NCI-H2227 treated with DMSO at 0.1 percent for 48 hours (cell line): ENCODE measurements at regions not wholly inside any gene's neighbourhood (a gene's known extent, or its start where the extent isn't known, plus 50 kb on each side); places are given as distances from the start of the nearest gene placed in this dataset.
"Not testable (repeated sequence)": the region's sequence is repeated elsewhere in the genome, so short reads cannot be mapped to it uniquely, and the experiment has no call there.

Experiments used
- DNase-seq: peaks from one replicate; lab custom pipeline; 2025; lab: John Stamatoyannopoulos, UW

DNA sequence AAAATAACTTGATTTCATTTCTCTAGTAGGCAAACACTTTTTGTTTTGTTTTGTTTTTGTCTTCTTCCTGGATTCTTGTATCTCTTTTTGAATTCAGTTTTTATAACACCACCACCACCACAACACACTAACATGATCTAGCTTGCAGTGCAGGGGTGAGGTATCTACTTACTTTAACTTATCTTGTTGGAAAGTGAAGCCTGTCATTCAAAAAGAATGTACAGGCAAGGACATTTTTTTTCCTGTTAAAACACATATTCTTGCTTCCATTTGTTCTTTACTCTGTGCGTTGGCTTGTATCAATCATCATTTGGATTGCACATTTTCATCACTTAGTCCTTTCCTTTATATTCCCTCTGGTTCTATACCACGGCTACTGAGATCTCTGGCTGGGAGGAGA lies 824.2 kb downstream of the PLCL1 start:
- no peak for DNase-seq

DNA sequence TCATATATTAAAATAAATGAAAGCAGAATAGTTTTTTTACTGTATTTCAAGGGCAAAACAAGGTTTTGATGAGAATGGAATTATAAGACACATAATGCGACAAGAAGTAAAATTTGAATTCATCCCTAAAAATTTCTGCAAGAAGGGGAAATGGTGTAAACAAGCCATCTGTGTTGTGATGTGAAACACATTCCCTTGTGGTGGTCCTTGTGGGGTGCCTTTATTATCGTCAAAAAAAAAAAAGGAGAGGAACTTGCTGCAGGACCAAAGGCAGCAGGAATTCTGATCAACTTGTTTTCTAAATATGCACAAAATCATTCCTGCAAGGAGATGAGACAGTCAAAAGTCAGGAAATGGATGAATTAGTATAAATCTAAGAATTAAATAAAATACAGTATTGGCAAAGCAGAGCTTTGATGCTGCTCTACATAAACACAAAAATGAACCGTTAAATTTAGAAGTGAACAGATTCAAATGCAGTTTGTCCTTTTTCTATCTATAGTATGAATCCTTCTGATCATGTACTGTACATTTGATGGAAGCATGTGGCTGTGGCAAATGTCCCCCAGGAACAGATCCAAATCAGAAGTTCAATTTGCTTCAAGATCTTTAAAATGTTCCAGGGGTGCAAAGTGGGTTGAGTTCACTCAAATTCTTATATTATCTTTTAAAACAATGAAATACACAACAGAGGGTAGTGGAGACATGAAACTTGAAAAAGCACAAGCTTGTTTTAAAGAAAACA lies 818.8 kb downstream of the PLCL1 start:
- no peak for DNase-seq

DNA sequence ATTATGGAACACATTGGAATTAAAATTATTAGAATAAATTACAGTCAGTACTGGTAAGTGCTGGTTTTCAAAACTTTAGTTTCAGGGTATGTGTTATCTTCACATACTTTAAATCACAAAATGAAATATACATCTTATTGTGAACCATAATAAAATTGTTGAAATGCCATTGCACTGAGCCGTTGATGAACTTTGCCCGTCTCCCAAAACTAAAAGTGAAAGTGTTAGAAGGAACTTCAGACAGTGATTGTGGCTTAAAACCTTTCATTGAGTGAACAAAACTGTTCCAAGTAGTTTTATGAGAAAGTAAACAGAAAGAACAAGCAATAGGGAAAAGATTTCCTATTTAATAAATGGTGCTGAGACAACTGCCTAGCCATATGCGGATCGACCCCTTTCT lies 811.6 kb downstream of the PLCL1 start:
- DNase-seq = no peak

DNA sequence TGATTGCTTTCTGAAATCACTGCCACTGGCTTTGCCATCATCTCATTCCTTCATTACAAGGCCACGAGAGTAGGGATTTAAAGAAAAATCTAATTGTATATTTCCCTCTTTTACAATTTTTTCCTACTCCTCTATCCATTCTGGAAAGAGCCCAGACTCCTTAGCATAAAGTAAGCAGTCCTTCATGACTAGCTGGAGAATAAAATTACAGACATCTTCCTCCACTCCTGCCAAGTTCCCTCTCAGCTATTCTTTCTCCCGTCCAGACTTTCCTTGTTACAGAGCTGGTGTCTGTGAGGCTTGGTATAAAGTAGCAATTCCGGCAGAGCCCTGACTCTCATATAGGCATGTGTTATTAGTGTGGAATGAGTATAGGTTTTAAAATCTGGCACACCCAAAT lies 806.8 kb downstream of the PLCL1 start:
- no peak for DNase-seq

DNA sequence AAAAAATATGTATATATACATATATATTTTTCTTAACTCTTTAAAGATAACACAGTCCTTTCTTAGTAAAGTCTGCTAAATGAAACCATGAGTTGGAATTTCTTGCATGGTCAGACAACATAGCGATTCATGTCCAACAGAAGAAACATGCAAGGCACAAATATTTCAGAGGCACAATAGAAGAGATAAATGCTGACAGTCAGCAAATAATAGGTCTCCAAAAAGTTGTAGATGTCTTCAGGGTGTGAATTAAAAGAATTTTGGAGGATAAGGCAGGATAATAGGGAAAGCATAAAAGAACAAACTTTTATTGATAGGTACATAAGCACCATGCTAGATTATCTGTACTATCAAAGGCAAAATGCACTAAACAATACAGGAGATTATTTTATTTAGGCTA lies 800.2 kb downstream of the PLCL1 start:
- no peak for DNase-seq

DNA sequence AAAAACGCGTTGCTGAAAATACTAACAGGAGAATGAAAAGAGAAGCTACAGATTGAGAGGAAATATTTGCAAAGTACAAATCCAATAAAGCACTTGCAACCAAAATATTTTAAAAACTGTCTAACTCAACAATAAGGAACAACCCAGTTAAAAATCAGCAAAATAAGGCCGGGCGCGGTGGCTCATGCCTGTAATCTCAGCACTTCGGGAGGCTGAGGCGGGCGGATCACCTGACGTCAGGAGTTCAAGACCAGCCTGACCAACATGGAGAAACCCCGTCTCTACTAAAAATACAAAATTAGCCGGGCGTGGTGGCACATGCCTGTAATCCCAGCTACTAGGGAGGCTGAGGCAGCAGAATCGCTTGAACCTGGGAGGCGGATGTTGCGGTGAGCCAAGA lies 798.6 kb downstream of the PLCL1 start:
- not testable (repeated sequence) for DNase-seq

DNA sequence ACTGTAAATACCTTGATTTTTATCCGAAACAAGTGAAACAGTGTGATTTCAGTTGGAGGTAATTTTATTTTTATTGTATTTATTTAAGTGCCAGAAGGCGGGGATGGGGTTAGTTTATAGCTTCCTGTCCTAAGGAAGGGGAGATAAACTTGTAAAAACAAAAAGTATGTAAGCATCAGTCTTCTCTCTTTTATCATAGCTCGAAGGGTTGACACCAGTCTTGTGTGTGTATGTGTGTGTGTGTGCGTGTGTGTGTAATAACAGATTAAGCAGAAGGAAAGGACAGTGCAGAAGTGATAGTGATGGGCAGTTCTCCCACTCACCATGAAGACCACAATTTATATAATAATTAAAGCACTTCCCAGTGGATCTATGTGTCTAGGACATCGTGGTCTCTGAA lies 793.3 kb downstream of the PLCL1 start:
- DNase-seq = no peak

DNA sequence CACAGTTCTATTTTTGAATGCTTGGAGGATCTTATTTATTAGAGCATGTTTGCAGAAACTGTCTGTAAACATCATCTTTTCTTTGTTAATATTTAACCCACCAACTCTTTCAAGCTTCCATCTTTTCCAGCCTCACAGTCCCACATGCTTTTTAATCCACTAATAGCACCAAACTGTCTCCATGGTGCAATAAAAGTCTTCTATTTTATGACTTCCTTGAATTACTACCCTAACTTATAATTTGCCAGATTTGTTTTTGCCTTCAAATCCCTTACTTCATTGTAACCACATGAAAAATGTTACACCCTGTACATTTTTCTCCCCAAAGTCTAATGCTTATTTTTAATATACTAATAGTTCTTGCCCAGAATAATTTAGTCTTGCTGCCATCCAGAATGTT lies 792.6 kb downstream of the PLCL1 start:
- no peak for DNase-seq

DNA sequence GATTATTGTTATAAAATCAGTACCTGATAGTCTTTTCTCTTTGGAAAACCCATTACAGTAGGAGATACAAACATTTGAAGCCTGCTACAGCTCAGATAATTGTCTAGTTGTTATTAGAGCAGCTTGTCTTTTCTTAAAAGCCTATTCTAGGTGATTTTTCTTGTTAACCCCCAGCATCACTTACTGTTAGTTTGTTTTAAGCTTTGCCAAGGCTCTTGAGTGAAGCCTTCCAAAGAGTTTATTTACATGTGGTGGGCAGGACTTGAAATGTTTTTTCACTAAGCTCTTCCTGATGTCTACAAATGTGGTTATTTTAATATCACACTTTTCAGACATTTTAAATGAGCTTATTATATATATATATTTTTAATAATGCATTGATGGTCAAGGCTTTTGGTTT lies 791.3 kb downstream of the PLCL1 start:
- no peak for DNase-seq

DNA sequence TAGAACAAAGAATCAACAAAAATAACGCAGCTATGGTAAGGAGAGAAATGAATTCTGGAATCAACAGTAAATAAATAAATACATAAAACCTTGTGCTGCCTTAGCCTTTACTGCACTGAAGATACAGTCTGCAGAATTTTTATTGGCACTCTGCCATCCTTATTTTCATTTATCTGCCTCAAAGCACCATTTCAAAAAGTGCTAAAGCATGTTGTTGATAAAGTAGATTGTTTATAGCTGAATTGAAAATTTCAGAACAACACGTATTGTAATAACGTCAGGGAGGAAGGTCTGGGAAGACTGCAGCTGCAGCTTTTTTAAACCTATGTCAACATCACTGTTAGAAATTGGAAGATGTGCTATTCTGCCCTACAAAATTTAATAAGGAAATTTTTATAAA lies 787.2 kb downstream of the PLCL1 start:
- DNase-seq = no peak

DNA sequence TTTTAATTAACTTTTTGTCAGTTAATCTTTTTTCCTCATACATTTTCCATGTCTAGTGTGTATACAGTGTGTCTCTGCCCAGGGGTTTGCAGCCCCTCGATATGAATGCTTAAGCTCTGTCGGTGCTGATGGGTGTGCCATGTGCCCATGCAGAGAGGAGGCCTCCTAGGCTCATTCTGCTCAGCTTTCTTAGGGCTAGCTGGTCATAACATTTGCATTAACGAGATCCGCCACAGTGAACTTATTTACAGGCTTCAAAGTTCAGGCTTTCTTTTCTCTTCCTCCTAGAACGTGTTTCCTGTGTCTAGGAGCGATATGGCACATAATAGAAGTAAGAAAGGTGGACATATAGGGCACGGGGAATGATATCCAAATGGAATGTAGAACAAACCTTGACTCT lies 783.3 kb downstream of the PLCL1 start:
- no peak for DNase-seq

DNA sequence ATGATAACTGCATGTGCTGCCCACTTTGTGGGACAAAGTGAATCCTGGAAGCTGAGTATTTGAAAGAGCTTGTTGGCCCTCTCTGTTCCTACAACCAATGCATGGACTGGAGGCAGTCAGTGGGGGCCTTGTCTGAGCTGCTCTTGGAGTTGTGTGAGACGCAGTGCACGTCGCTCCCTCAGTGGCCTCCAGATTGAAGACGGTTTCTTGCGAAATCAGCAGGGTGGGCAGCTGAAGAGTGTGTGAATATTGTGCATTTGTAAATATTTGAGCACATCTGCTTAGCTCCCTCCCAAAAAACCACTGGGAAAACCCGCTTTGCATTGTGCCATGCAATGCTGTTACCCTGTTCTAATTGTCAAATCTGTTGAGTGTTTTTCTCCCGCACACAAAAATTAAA lies 782.8 kb downstream of the PLCL1 start:
- DNase-seq = no peak

DNA sequence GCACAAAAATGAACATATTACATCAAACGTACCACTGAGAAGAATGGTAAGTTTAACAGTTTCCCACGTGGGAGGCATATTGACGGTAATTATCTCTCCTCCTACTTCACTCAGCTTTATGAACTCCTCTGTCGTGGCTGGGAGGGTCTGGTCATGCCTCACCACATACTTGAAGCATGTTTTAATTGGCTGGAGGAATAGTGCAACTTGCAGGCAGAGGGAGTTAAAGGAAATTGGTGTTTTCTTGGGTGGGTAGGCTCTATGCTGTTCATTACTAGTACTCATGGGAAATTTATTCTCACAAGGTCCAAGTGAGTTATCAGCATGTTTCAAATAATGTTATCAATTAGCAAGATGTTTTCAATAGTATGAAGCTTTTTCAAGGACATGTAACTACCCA lies 767.0 kb downstream of the PLCL1 start:
- no peak for DNase-seq

DNA sequence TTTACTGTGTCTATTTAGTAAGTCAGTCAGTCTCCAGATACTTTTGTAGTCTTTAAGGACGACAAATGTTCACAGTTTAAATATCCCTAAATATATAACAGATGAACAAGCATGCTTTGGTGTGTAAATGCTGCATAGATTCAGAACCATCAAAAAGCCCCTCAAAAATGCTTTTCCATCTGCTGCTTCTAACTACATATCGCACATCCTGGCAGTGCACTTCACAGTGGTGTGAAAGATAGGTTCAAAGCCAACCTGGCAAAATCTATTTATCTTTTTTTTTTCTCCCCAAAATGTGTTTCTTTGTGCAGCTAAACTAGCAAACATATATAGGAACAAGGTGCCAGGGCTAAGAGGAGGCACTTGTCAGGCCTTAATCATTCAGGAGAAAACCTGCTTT lies 753.8 kb downstream of the PLCL1 start:
- no peak for DNase-seq

DNA sequence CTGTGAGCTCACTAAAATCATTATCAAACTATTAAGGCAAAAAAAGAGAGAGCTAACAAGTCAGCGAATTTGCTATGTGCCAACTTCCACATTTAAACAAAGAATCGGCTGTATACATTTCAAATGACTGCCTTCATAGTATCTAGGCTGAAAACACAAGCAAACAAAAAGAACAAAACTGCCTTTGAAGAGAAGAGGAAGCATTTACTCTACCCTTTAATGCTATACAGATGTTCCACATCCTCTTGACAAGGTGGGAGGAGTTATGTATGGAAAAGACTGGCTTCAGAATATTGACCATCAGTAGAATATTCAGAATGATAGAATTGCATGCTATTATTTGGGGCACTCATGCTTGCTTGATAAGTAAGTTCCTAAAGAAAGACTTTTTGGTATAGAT lies 741.7 kb downstream of the PLCL1 start:
- no peak for DNase-seq

DNA sequence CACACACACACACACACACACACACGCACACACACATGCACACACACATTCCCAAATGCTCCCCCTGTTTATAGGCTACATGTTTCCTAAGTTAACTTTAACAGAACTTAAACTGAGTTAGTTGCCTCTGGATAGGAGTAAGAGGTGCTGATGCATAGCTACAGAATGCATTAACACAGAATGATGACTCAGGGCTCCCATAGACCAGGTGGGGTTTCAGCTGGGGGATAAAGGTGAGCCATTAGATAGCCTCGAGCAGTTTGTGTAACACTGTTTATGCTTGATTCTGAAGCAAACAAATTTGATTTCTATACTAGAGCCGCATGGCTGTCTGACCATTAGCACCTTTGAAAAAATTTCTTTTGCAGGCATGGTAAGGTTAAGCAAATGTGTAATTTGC lies 741.0 kb downstream of the PLCL1 start:
- no peak for DNase-seq

DNA sequence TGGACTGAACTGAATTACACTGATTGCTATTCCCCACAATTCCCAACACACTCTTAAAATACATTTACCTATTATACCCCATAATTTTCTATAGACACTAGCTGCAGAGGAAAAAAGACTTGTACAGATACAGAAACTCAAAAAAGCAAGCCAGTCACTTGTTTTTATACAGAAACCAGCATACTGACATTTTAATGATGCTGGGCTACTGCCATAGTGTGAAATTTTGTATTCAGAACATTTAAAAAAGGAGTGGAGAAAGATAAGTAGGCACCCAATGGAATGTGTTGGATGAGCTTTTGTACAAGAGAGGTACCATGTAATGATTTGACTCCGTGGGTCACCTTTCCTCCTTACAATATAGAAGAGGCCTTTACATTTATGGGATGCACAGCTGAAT lies 740.1 kb downstream of the PLCL1 start:
- DNase-seq = no peak

DNA sequence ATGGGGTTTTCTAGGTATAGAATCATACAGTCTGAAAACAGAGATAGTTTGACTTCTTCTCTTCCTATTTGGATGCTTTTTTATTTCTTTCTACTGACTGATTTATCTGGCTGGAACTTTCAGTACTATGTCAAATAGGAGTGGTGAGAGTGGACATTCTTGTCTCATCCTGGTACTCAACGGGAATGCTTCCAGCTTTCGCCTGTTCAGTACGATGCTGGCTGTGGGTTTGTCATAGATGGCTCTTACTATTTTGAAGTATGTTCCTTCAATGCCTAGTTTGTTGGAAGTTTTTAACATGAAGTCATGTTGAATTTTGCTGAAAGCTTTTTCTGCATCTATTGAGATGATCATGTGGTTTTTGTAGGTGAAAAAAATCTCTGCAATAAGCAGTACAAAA lies 730.4 kb downstream of the PLCL1 start:
- no peak for DNase-seq

DNA sequence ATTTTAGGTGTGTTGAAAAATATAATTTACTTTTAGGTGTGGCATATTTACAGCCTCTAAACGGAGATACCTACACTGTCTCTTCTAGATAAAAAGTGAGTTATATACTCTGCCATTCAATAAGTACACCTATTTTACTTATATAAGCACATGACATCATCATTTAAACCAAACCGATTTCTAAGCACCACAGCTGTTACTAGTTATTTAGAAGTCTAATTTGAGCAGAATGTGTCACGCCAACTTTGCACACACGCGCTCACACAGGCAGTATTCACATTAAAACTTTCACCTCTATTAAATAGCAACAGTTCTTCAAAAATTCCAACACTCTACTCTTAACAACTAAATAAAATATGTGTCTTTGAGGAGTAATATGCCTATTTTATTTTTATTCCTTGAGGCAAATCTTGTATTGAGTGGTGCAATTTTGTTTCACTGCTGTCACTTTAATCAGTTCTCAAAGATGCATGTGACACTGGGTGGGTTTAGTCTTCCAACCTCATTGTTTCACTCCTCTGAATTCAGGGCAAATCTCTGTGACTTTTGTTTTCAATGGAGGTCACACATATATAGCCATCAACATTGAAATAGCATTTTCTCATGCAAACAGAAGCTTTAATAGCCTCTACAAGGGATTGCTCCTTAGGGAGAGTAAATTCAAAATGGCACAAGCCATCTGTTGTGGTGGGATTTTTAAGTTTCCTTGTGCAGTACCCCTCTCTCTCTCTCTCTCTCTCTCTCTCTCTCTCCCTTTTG lies 721.0 kb downstream of the PLCL1 start:
- no peak for DNase-seq

DNA sequence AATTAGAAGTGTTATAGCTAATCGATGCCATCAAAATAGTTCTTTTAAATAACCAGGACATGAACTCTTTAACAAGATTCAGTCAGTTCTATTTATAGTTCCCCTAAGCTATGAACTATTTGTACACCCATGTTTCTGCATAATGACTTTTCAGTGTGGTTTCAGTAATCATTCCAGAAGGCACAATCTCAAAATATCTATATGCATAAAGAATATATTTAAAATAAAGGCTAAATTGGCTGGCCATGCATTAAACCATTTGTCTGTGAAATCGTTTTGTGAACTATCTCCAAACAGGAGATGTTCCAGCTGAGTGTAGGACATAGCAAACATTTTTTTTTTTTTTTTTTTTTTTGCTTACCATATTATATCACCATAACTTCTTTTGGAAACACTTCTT lies 719.3 kb downstream of the PLCL1 start:
- no peak for DNase-seq

DNA sequence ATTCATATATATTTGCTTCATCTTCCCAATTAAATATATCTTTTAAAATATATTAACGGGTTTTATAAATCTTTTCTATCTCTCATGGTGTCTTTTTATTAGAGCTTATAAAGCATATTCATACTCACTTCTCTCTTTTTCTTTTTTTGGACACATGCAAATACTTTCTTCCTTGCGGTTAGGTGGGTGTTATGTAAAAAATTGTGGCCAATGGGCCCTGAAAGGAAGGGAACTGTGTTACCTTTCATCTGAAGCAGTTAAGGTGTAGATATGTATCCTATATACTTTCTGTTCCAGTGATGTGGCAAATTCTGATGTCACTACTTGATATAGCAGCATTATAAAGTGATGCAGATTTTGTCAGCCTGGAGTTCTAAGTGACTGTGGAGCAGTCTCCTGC lies 714.5 kb downstream of the PLCL1 start:
- DNase-seq = no peak

DNA sequence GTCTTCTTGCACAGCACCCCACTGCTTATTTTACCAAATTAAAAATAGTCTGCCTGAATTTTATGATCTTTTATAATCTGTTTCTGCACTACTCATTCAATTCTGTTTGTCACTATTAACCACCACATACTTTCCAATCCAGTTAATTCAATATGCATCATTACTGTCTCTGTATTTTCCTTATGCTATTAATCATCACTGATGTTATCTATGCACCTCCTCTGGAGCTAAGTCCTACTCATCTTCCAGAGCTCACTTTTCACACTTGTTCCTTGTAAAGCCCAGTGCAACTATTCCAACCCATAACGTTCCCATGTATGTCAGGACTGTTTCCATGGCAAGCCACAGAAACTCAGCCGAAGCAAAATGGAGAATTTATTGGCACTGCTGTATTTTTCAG lies 713.6 kb downstream of the PLCL1 start:
- no peak for DNase-seq

DNA sequence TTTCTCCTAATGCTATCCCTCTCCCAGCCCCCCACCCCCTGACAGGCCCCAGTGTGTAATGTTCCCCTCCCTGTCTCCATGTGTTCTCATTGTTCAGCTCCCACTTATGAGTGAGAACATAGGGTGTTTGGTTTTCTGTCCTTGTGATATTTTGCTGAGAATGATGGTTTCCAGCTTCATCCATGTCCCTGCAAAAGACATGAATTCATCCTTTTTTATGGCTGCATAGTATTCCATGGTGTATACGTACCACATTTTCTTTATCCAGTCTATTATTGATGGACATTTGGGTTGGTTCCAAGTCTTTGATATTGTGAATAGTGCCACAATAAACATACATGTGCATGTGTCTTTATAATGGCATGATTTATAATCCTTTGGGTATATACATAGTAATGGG lies 704.2 kb downstream of the PLCL1 start:
- not testable (repeated sequence) for DNase-seq

DNA sequence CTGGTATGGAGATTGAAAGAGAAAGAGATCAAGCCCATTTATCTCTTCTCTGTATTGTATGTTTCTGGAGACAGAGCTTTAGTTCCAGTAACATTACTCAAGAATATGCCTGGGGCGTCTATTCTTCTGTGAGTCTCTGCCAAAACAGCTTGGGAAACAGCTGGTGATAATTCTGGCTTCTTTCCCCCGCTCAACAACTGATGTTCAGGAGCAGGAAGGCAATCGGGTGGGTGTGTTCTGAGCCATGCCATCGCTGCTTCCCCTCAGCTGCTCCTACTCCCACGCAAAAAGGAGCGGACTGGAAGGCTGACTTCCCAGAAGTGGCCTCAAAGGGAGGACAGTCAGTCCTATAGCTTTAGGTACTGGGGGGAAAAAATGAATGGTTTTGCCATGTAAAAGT lies 695.1 kb downstream of the PLCL1 start:
- peak; percentile 17 for DNase-seq
